ENCODE measurements at regions not wholly inside any gene's neighbourhood (a gene's known extent, or its start where the extent isn't known, plus 50 kb on each side); places are given as distances from the start of the nearest gene placed in this dataset.
"Not testable (repeated sequence)": the region's sequence is repeated elsewhere in the genome, so short reads cannot be mapped to it uniquely, and the experiment has no call there.

- DNase-seq = no peak
These were observed 97.3 kb upstream of the DPT start for GRCh38 chr1:168826269-168826668.

- no peak for DNase-seq
These were observed 98.6 kb upstream of the DPT start for GRCh38 chr1:168827557-168827956.

GRCh38 chr1:168829876-168830275 is 100.9 kb upstream of the DPT start:
- DNase-seq = no peak

GRCh38 chr1:168830562-168830961 is 101.6 kb upstream of the DPT start:
- DNase-seq = no peak

DNA sequence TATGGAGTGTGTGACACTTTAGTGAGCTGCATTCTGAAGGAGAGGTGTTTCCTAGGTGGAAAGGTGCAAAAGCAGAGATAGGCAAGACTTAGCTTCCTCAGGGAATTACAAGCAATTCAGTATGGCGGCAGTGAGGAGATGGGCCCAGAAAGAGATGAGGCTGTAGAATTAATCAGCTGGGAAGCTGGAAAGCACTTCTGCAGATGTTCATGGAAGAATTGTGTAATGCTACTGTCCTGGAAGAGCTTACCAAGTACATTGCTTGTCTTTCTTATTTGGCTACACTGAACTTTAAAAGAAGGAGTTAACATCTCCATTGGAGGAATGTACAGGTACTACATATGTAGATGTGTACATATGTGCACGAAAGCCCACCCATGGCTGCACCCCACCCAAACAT is 103.7 kb upstream of the DPT start:
- DNase-seq = no peak

- no peak for DNase-seq
These were observed 104.4 kb upstream of the DPT start for GRCh38 chr1:168833362-168833761.

- DNase-seq = no peak
These were observed 104.8 kb upstream of the DPT start for GRCh38 chr1:168833801-168834224.

GRCh38 chr1:168834225-168834872 is 105.3 kb upstream of the DPT start:
- no peak for DNase-seq

GRCh38 chr1:168835176-168835575 is 106.2 kb upstream of the DPT start:
- no peak for DNase-seq

DNA sequence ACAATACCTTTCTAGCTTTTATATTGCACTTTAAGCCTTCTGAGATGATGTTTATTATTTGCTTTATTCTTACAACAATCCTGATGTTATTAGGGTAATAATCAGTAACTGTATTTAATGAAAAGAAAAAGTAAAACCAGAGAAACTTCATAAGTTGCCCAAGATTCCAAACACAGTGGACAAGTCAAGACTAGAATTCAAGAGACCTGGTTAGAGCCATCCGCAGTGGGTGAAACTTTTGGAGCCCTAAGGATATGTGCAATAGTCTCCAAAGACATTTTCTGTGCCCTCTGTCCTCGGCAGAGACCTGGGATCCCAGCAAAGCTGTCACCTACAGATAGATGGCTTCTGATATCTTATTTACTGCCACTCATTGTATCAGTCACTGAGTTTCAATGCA is 106.8 kb upstream of the DPT start:
- DNase-seq = no peak

DNA sequence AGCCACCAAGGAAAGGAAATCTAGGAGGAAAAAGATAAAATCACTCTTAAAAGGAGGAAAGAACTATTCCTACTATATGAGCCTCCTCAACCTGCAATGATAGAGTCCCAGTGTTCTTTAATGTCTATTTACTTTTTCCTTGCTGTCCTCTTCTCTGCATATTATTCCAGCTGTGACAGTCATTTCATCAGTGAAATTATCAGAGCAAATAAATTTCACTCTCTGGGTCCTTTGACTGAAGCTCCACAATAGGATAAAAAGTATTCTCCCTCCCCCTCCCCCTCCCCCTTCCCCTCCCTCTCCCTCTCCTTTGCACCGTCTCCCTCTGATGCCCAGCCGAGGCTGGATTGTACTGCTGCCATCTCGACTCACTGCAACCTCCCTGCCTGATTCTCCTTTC is 107.5 kb upstream of the DPT start:
- no peak for DNase-seq

GRCh38 chr1:168837230-168837629 is 108.2 kb upstream of the DPT start:
- DNase-seq = not testable (repeated sequence)

DNA sequence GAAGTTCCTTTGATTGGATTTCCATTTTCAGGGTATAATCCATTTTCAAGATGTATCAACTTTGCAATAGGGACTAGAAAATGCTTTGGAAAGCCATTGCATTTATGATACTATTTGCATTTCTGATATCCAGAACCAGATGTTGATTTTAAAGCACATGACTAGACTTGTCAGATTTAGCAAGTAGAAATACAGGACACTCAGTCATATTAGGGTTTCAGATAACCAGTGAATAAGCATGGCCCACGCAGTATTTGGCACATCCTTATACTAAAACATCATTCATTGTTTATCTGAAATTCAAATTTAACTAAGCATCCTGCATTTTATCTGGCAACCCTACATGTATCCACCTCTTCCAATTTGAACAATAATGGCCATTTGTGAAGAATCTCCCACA is 113.3 kb upstream of the DPT start:
- no peak for DNase-seq

DNA sequence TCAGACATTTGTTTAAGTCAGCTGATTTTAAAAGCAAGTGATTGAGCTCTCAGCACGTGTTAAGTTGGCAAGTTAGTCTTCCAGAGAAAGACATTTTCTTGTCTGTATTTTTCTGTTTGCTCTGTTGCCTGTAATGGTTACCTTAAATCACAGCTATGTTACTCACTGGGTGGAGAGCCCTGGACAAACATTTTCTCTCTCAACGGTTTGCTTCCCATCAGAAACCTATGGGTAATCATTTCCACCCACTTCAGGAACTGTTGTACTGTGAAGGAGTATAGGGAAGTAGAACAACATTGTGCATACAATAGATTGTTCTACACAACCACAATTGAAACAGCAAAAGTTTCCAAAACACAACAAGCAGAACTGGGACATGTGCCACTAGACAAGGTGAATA is 113.9 kb upstream of the DPT start:
- DNase-seq = no peak

- no peak for DNase-seq
These were observed 114.4 kb upstream of the DPT start for GRCh38 chr1:168843401-168843800.

DNA sequence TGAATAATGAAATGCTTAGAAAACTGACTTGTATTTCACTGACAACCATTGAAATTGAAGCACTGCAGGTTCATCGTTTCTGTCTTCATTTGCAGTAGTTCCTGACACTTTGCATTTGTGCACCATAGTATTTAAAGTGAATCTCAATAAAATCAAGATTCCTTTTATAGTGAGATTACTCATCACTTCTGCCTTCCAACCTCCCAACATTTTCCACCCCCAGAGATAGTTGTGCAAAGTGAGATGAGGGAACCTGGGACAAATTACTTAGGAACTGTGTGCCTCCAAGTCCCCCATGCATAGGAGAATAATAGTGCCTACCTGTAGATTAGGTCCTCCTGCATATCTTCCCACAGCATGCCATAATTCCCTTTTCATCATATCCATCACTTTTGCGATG is 114.9 kb upstream of the DPT start:
- no peak for DNase-seq

GRCh38 chr1:168845140-168845539 is 116.1 kb upstream of the DPT start:
- DNase-seq = no peak

DNA sequence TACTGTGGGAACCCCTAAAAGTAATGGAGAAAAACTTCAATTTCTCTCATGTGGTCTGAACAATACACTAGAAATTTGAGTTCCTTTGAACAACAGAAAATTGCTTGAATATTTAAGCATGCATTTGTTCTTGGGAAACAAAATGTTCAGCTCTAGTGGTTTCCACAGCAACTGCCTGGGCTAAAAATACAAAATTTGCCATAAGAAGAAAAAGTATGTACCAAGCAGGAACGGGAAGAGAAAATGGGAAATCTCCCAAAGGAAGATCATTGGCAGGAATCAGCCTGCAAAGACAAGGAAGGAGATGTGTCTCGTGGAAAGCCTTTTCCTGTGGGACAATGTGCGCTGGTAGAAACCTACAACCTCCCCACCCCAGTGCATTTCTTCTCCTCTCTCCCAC is 119.0 kb upstream of the DPT start:
- DNase-seq = no peak

DNA sequence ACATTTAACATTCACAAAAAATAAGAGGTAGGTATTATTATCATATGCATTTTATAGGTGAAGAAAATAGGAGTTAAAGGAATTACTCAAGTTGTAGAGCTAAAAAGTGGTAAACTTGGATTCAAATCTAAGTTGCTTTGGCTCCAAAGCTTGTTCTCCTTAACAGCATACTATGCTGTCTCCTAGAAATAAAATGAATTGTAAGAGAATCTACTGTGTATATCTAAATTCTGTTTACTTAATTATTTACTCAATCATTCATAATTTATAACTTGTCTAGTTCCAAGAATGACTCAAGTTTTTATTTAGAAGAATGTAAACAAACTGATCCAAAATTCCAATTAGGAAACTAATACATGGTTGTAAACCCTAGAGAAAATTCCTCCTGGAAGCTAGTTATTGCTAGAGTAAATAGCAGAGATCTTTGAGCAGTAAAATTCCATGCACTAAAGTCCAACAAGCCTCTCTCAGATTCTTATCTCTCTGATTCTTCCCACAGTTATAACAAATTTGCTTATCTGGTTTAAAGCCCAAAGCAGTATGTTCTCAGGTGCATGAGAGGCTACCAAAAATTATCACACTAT is 132.5 kb upstream of the DPT start:
- DNase-seq = no peak

GRCh38 chr1:168863772-168864171 is 134.8 kb upstream of the DPT start:
- DNase-seq = no peak

DNA sequence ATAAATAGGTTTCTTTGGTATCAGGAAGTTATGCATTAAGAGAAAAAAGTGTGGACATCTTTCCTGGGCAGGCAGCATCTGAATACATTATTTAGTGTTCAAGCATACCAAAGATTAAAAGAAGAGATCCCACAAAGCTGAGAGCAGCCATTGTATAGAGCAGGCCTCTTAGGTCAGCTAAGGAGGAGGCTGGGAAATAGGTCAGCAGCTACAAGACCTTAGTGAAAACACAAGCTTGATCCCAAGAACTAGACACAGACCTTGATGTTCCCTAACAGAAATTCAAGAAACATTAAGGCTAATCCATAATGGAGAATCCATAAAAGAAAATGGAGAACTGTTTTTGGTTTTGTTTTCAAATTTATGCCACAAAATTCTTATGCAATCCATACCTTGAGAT is 135.3 kb upstream of the DPT start:
- no peak for DNase-seq

GRCh38 chr1:168865850-168866620 is 137.0 kb upstream of the DPT start:
- DNase-seq = no peak

DNA sequence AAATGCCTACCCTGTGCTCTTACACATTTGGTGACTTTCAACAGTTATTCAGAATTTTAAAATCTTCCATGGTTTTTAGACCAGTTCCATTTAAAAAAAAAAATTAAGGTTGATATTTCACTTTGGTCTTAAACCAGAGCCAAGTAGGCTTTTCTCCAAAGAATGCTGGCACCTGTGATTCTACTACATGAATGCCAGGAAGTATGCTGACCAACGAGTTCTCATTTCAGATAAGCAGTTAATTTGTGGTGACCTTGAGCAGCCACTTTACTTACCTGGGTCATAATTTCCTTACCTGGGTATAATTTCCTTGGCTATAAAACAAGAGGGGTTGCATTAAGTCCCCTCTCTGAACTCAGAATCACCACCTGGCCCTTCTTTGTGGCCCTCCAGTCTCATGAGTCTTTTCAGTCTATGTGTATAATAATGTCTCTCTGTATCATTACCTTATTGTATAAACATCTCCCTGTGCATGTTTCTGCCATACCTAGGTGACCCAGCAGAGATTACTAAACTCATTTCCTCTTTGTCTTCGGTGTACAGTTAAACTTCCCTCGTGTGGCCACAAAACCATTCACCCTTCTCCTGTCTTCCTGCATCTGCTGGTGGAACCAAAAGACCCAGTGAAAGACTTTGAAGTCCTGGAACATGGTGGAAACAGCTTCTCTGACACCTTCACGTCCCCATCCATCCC is 139.1 kb upstream of the DPT start:
- no peak for DNase-seq

DNA sequence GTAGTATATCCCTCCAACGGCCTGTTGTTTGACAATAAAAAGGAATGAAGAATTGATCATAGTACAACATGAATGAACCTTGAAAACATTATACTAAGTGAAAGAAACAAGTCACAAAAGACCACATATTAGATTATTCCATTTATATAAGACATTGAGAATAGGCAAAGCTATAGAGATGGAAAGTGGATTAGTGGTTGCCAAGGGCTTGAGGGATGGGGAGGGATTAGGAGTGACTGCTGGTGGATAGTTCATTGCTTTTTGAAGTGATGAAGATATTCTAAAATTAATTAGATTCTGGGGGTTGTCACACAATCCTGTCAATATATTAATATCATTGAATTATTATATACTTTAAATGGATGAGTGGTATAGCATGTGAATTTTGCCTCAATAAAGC is 142.5 kb upstream of the DPT start:
- no peak for DNase-seq

Measured in RPMI8226 (cell line).